HTR-8/SVneo (cell line): ENCODE measurements at regions not wholly inside any gene's neighbourhood (a gene's known extent, or its start where the extent isn't known, plus 50 kb on each side); places are given as distances from the start of the nearest gene placed in this dataset.
"Not testable (repeated sequence)": the region's sequence is repeated elsewhere in the genome, so short reads cannot be mapped to it uniquely, and the experiment has no call there.

Experiments
- DNase-seq: peaks from one replicate; pipeline ENCODE4 v3.0.0; 2011; ENCODE audit warnings: low spot score, mixed read lengths; ENCODE audit not compliant: insufficient read length
- FAIRE-seq: peaks from 2 replicates; lab custom pipeline; 2011; peaks lifted over from hg19 to GRCh38; lab: Jason Lieb, UNC

DNA sequence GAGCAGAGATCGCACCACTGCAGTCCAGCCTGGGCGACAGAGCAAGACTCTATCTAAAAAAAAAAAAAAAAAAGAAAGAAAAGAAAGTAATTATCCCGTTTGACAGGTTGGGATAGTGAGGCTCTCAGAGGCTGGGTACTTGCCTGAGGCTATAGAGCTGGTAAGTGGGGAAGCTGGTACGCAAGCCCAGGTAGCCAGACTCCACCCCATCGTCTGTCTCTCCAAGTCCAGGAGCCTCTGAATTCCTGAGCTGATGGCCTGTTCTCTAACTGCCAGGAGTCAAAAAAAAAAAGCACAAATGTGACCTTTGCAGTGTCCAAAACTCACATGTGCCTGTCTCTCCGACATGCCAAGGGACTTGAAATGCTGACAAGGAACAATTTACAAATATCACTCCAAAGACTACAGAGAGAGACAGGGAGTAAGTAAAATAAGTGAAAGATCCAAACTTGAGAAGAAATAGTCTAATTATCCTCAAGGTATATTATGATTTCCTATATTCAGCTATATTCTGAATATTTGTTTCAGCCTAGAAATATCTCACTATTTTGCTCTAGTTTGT, 109.1 kb upstream of the SCAF8 start:
- DNase-seq = no peak
- FAIRE-seq = no peak

- not testable (repeated sequence) for FAIRE-seq, DNase-seq
Measured at GRCh38 chr6:154624727-154625126, 108.5 kb upstream of the SCAF8 start.

DNA sequence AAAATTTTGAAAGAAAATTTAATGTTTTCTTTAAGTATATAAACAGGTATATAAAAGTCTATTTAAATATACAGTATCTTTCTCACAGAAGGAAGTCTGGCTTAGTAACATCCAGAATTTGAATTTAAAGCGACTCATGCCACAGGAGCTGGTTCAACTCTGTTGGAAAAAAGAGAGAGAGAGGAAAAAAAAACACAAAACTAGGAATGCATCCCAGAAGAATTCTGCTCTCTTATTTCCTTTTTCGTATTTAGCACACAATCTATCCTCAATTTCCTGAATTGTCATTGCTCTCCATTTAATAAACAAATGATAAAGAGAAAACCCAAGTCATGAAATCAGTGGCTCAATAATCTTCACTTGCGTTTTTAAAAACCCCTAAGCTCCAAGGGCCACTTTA, 107.5 kb upstream of the SCAF8 start:
- FAIRE-seq (no peak), DNase-seq (no peak)

DNA sequence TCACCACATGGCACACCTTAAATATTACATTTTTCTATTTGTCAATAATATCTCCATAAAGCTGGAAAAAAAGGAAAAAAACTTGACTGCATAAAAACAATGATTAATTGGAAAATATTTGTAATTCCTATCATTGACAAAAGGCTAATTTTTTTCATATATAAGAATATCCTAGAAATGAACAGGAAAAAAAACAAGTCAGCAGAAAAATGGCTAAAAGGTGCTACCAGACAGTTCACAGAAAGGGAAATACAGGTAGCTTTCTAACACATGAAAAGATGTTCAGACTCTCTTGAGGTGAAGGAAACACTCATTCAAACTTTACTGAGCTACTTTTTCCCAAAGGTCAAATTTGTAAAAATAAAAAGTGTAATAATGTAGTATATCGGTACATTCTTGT, 104.1 kb upstream of the SCAF8 start:
- no peak for FAIRE-seq
- no peak for DNase-seq

- no peak for DNase-seq
- no peak for FAIRE-seq
Measured at GRCh38 chr6:154632119-154632518, 101.1 kb upstream of the SCAF8 start.

GRCh38 chr6:154637392-154637791, 95.8 kb upstream of the SCAF8 start:
- DNase-seq (no peak), FAIRE-seq (no peak)

GRCh38 chr6:154638369-154638768, 94.8 kb upstream of the SCAF8 start:
- FAIRE-seq (no peak), DNase-seq (peak; percentile 33)

- not testable (repeated sequence) for DNase-seq, FAIRE-seq
Measured at GRCh38 chr6:154639196-154639595, 94.0 kb upstream of the SCAF8 start.

DNA sequence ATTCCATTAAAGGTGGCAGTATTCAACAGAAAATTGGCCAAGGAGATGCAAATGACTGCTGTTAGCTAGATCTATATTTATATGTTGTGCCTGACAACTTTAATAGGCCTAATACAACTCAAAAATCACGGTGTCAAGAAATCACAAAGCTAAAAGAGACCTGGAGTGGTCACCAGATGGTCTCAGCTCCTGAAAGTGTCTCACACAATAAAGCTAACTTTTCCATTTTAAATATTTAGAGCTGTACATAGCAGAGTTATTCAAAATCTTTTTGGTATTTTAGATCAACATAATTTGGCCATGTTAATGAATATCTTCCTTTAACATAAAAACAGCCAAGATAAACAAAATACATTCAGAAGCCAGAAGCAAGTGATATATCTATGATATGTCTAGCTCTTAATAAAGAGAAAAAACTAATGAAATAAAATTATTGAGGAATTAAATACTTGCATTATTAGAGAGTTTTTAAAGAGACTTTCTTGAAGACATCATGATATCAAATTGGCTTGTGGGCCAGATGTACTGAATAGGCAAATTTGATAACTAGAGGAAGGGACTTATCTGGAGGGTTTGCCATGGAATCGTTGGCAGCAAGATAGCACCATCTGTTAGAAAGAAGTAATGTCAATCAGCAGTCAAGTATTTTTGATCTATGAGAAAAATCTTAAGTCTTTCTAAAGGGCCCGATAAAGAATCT, 84.9 kb upstream of the SCAF8 start:
- FAIRE-seq = no peak
- DNase-seq = no peak

GRCh38 chr6:154648888-154649205, 84.4 kb upstream of the SCAF8 start:
- FAIRE-seq (no peak), DNase-seq (no peak)

DNA sequence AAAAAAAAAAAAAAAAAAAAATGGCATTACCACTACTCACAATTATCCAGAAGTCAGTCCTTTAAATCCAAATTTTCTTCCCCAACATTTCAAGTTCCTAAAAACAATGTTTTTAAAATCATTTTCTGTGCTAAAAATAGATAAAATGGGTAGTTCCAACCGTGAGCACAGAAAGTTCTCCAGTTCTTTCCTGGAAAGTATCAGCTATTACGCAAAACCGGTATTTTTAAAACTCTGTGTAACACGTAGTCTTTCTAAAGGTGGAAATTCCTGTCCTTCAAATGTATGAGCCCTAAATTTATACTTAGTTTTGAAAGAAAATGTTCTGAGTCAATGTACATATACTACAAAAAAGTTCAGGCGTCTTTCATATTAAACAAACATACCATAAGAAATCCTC, 83.5 kb upstream of the SCAF8 start:
- DNase-seq (no peak), FAIRE-seq (no peak)

DNA sequence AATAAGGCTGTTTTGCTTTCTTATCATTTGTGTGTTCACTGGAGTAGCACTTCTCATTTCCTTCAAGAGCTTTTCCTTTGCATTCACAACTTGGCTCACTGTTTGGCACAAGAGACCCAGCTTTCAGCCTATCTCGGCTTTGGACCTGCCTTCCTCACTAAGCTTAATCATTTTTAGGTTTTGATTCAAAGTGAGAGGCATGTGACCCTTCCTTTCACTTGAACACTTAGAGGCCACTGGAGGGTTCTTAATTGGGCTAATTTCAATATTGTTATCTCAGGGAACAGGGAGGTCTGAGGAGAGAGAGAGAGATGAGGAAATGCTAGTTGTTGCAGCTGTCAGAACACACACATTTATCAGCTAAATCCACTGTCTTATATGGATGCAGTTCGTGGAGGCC, 82.9 kb upstream of the SCAF8 start:
- FAIRE-seq (no peak), DNase-seq (no peak)

DNA sequence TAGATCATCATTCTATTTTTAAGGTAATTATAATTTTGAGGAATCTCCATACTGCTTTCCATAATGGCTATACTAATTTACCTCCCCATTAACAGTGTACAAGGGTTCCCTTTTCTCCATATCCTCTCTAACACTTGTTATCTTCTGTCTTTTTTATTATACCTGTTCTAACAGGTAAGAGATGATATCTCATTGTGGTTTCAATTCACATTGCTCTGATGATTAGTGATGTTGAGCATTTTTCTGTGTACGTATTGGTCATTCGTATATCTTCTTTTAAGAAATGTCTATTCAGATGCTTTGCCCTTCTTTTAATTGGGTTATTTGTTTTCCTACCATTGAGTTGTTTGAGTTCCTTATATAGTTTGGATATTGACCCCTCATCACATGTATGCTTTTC, 81.6 kb upstream of the SCAF8 start:
- FAIRE-seq = no peak

DNA sequence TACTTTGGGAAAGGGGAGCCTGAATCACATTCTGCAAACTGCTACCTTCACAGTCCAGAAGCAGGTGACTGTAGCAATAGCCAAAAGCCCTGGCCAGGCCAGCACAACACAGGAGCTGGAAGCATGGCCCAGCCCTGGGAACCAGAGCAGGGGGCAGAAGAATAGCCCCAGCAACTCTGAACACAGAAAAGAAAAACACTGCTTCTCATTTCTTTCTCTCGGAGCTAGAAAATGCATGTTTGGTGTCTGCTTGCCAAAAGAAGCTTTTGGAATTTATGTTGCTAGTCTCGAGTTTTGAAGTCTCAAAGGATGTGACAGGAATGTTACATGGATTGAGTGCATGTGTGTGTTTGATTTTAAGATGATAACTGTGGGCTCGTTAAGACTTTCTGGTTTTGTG, 79.8 kb upstream of the SCAF8 start:
- peak; percentile 11 for DNase-seq

More for the DNA sequence above, 81.6 kb upstream of the SCAF8 start:
- DNase-seq = no peak

GRCh38 chr6:154653853-154654252, 79.4 kb upstream of the SCAF8 start:
- FAIRE-seq = no peak
- peak; percentile 56 for DNase-seq

More for the DNA sequence above, 79.8 kb upstream of the SCAF8 start:
- FAIRE-seq = no peak

GRCh38 chr6:154656660-154657059, 76.6 kb upstream of the SCAF8 start:
- DNase-seq = no peak
- FAIRE-seq = no peak

DNA sequence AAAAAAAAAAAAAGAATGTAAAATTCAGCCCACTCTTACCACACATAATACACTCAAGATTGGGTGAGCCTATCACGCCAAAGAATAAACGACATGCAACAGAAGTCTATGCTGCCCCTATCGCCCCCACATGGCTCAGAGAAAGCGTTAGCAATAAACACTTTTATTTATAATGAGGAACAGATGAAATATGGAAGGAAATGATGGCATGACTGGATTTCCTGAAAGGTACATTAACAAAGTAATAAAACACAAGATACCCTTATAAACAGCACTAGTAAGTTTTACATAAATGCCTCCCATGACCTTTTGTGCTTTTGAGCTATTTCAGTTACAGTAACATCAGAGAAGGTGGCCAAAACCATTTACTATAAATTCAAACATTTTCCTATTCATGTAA, 71.4 kb upstream of the SCAF8 start:
- DNase-seq = no peak
- no peak for FAIRE-seq

GRCh38 chr6:154664287-154664686, 68.9 kb upstream of the SCAF8 start:
- FAIRE-seq = no peak

DNA sequence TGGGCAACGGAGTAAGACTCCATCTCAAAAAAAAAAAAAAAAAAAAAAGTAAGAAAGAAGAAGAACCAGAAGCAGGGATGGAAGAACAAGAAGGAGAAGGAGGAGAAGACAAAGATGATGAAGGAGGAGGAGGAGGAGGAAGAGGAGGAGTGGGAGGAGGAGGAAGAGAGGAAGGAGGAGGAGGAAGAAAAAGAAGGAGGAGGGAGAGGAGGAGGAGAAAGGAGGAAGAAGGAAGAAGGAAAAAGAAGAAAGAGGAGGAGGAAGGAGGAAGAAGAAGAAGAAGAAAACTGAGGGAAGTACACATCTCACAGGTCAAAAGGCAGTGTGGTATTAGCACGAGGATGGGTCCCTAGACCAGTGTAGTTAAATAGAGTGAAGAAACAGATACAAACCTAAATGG, 65.1 kb upstream of the SCAF8 start:
- no peak for FAIRE-seq
- no peak for DNase-seq

More at GRCh38 chr6:154664287-154664686, 68.9 kb upstream of the SCAF8 start:
- DNase-seq = no peak

GRCh38 chr6:154672086-154672485, 61.1 kb upstream of the SCAF8 start:
- FAIRE-seq (no peak), DNase-seq (no peak)

DNA sequence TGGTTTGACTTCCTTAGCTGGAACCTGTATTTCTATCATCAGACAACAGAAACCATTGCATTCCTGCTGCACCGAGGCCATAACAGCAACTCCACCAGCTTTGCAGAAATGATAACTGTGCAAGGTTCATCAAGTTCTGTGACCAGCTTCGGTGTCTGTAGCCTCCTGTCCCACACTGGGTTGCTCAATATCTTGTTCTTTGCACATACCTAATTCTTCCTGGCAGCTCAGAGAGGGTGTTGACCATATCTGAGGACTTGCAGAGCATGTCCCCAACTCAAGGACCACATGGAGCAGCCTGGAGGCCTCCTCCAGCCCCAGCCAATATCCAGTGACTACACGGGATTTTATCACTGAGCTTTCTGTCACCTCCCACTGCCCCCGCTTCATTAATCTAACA, 59.3 kb upstream of the SCAF8 start:
- FAIRE-seq = no peak
- DNase-seq = no peak

DNA sequence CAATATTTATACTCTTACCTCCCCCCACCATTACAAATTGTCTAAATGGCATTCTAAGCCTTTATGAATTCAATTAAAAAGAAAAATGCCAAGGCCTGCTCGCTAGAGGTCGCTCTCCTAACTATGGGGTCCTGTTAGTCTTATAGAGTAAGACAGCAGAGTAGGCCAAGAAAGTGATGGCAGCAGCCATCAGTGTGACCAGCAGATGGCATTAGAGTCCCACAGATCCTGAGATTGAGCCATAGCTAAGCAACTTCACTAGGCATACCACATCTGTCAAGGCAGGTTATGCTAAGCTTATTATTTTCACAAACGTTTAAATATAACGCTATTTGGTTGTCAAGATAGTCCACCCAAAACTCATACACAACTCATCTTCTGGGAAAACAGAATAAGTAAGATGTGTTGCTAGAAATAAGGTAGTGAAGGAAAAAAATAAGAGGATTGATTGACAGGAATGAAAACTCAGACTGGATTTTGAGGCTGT, 57.6 kb upstream of the SCAF8 start:
- FAIRE-seq = no peak
- DNase-seq = peak; percentile 87
